Hematopoietic multipotent progenitor cell treated with erythropoietin and hydrocortisone succinate and interleukin-3 and kit ligand, for 4 days (in vitro differentiated cells): ENCODE measurements at regions not wholly inside any gene's neighbourhood (a gene's known extent, or its start where the extent isn't known, plus 50 kb on each side); places are given as distances from the start of the nearest gene placed in this dataset.

Experiments
- DNase-seq: peaks from one replicate; pipeline ENCODE4 v3.0.0-alpha.2; 2015

- peak; percentile 67 for DNase-seq
Observed at GRCh38 chrX:13101441-13102139, 57.2 kb upstream of the FAM9C start.

DNA sequence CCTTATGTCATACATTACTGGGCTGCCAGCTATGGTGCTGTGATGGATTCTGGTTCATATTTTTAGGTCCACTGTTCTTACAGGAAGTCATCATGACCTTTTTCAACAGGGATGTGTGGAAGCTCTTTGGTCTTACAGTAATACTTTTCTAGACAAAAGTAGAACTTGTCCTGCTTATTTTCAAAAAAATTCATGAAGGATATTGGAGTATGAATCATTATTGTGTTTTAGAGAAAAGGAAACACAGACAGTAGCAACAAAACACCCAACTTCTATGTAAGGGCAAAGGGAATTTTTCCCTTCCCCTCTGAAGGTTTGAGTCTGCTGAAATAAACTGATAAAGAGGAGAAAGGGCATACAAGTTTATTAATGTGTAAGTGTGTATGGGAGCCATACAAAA lies 54.7 kb upstream of the FAM9C start:
- DNase-seq: no peak

DNA sequence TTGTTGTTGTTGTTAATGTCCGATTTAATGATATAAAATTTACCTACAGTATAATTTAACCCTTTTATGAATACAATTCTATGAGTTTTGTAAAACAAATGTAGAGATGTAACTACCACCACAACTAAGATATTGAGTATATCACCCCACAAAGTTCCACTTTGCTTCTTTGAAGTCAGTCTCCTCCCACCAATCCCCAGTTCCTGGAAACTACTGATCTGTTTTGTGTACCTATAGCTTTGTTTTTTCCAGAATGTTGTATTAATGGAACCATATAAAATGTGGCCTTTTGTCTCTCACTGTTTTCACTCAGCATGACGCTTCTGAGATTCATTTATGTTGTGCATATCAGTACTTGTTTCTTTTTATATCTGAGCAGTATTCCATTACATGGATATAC lies 52.3 kb upstream of the FAM9C start:
- no peak for DNase-seq

- no peak for DNase-seq
Observed at GRCh38 chrX:13094828-13095341, 50.5 kb upstream of the FAM9C start.

DNA sequence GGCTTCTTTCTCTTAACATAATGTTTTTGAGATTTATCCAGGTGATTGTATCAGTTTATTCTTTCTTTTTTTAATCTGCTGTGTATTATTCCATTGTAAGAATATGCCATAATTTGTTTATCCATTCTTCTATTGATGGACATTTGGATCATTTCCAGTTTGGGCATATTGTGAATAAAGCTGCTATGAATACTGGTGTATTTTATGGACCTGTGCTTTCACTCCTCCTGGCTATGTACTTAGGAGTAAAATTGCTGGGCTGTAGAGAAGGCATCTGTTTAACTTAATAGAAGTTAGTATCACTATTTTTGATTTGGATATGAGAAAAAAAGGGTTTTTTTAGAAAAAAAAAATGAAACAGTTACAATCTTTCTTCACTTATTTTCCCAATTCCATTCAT lies 50.0 kb upstream of the FAM9C start:
- DNase-seq: no peak
